Gastrocnemius medialis (tissue), 4 donors: ENCODE measurements at regions not wholly inside any gene's neighbourhood (a gene's known extent, or its start where the extent isn't known, plus 50 kb on each side); places are given as distances from the start of the nearest gene placed in this dataset.

Source experiments
- ATAC-seq, 2 donors: fragments of 150-250 bp; one replicate each; pipeline ENCODE4 v1.9.1; 2016
- DNase-seq, 2 donors: peaks; one replicate each; pipeline ENCODE4 v3.0.0-alpha.2; 2019
- H3K27ac ChIP-seq, 4 donors: fragments of 200-600 bp; sonication (generic); 1 replicate in 1 of 4; 2 replicates in 3 of 4; pipeline ENCODE4 v1.5.1; 2016 to 2018; ENCODE audit warnings: mild to moderate bottlenecking in 2 of 4, moderate library complexity in 1 of 4
- H3K27me3 ChIP-seq, 3 donors: fragments of 200-600 bp; sonication (generic) in 2 of 3; 1 replicate in 1 of 3; 2 replicates in 2 of 3; pipeline versions ENCODE4 v1.5.1 to v1.6.0; 2016 to 2019; ENCODE audit warnings: mild to moderate bottlenecking in 1 of 3, moderate library complexity in 1 of 3
- H3K36me3 ChIP-seq, 2 donors: fragments of 200-600 bp; sonication (generic) in 1 of 2; one replicate each; pipeline ENCODE4 v1.5.1; 2017 to 2018
- H3K4me1 ChIP-seq, 2 donors: fragments of 200-600 bp; sonication (generic) in 1 of 2; one replicate each; pipeline ENCODE4 v1.5.1; 2016 to 2017; ENCODE audit warnings: mild to moderate bottlenecking in 2 of 2
- H3K4me3 ChIP-seq, 4 donors: fragments of 200-600 bp; sonication (generic) in 3 of 4; 1 replicate in 1 of 4; 2 replicates in 3 of 4; pipeline ENCODE4 v1.5.1; 2016 to 2019; ENCODE audit warnings: mild to moderate bottlenecking in 2 of 4
- H3K9me3 ChIP-seq, 3 donors: fragments of 200-600 bp; sonication (generic) in 2 of 3; 1 replicate in 1 of 3; 2 replicates in 2 of 3; pipeline ENCODE4 v1.5.1; 2016 to 2019
- POLR2A ChIP-seq, 2 donors: fragments of 450-650 bp; IDR thresholded peaks; one replicate each; pipeline ENCODE4 v1.6.1; 2017; ENCODE audit warnings: antibody characterized with exemption in 2 of 2, mild to moderate bottlenecking in 2 of 2, moderate library complexity in 2 of 2
- in situ Hi-C, 4 donors: fragments of 200-750 bp; cut with MboI; loops; one replicate each; pipeline versions ENCODE4 v1.15.0 to v1.8.0; 2017; ENCODE audit warnings: low sequenced_read_pairs in 4 of 4
- intact Hi-C: fragments of 100-400 bp; cut with DNase I; formaldehyde crosslinking; loops from one replicate; pipeline ENCODE4 v1.15.1; 2023; ENCODE audit warnings: low total_unique reads
- TF ChIP-seq, protein P1 (sequence below), 5 experiments: fragments of 450-650 bp in 3 of 5; fragments of 200-600 bp in 2 of 5; sonication (generic) in 2 of 5; IDR thresholded peaks in 4 of 5; conservative IDR thresholded peaks in 1 of 5; 1 replicate in 4 of 5; 2 replicates in 1 of 5; pipeline ENCODE4 v1.5.1; 2016 to 2019; ENCODE audit warnings: antibody characterized with exemption in 5 of 5, mild to moderate bottlenecking in 3 of 5, moderate library complexity in 3 of 5

DNA sequence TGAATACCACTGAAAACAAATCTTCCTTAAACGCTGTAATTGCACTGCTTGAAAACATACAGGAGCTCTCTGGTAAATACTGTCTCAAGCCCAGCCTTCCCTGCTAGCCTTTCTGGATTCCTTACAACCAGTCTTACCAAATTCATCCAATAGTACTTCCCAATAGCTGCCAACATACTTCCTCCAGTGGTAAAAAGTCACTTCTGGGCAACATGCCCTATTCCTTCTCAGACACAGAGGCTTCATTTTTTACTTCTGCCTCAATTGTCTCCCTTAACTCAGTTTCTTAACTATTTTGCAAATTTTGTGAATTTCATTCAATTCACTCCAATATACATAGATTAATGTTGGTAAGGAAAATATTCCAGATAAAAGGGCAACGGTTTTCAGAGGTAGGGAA lies 166.3 kb downstream of the TBX15 start:
- ATAC-seq (peak in 1 of 2 donors; percentile 18), DNase-seq (no peak)
- H3K36me3 ChIP-seq = no peaks in the 10 kb centered on the region
- no peak overlapping the region for H3K4me3 ChIP-seq
- no peak for TF ChIP-seq POLR2A (IDR thresholded peaks at IDR 0.05)
- TF ChIP-seq, protein P1, sequence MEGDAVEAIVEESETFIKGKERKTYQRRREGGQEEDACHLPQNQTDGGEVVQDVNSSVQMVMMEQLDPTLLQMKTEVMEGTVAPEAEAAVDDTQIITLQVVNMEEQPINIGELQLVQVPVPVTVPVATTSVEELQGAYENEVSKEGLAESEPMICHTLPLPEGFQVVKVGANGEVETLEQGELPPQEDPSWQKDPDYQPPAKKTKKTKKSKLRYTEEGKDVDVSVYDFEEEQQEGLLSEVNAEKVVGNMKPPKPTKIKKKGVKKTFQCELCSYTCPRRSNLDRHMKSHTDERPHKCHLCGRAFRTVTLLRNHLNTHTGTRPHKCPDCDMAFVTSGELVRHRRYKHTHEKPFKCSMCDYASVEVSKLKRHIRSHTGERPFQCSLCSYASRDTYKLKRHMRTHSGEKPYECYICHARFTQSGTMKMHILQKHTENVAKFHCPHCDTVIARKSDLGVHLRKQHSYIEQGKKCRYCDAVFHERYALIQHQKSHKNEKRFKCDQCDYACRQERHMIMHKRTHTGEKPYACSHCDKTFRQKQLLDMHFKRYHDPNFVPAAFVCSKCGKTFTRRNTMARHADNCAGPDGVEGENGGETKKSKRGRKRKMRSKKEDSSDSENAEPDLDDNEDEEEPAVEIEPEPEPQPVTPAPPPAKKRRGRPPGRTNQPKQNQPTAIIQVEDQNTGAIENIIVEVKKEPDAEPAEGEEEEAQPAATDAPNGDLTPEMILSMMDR (IDR thresholded peaks at IDR 0.05 in 4 of 5, conservative IDR thresholded peaks at IDR 0.05 in 1 of 5) = no peak
- no peaks in the 10 kb centered on the region for H3K27me3 ChIP-seq
- no peaks in the 10 kb centered on the region for H3K9me3 ChIP-seq
- intact Hi-C loops = no loop called here
- in situ Hi-C loops = no loop called here
- H3K27ac ChIP-seq = no peak overlapping the region
- H3K4me1 ChIP-seq = no peaks in the 10 kb centered on the region

- H3K27ac ChIP-seq = no peak overlapping the region
- TF ChIP-seq POLR2A (IDR thresholded peaks at IDR 0.05) = no peak
- TF ChIP-seq, protein P1 (IDR thresholded peaks at IDR 0.05 in 4 of 5, conservative IDR thresholded peaks at IDR 0.05 in 1 of 5) = no peak
- H3K4me3 ChIP-seq = no peak overlapping the region
- peak in 1 of 2 donors; percentile 29 for ATAC-seq
- no peaks in the 10 kb centered on the region for H3K9me3 ChIP-seq
- DNase-seq = no peak
- in situ Hi-C loops (no loop called here), intact Hi-C loops (no loop called here)
- H3K4me1 ChIP-seq = no peaks in the 10 kb centered on the region
- H3K36me3 ChIP-seq = no peaks in the 10 kb centered on the region
- no peaks in the 10 kb centered on the region for H3K27me3 ChIP-seq
These were observed 167.3 kb downstream of the TBX15 start for GRCh38 chr1:118820864-118821263.

GRCh38 chr1:118815909-118816308 lies 172.2 kb downstream of the TBX15 start:
- Histone ChIP-seq H3K36me3 (no peaks in the 10 kb centered on the region), H3K9me3 (no peaks in the 10 kb centered on the region), H3K27me3 (no peaks in the 10 kb centered on the region), H3K27ac (no peak overlapping the region), H3K4me1 (no peaks in the 10 kb centered on the region), H3K4me3 (no peak overlapping the region)
- no peak for DNase-seq
- intact Hi-C loops (no loop called here), in situ Hi-C loops (no loop called here)
- TF ChIP-seq, protein P1 (IDR thresholded peaks at IDR 0.05 in 4 of 5, conservative IDR thresholded peaks at IDR 0.05 in 1 of 5) = no peak
- no peak for TF ChIP-seq POLR2A (IDR thresholded peaks at IDR 0.05)
- ATAC-seq = no peak

DNA sequence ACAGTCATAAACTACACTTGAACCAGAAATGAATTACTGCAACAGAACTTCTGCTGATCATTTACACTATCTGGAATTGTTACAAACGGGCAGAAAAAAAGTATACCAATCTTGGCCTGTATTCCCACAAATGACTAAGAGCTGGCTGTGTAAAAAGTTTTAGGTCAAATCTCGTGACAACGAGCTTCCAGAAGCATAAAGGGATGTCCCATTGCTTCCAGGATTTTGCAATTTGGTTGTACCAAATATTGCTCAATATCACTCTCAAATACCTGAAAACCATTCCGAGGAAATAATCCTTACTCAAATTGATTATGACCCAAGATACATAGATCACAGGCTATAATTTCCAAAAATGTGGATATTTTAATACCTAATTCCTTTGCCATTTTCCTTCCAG lies 175.6 kb downstream of the TBX15 start:
- no peaks in the 10 kb centered on the region for H3K9me3 ChIP-seq
- no peak overlapping the region for H3K27ac ChIP-seq
- in situ Hi-C loops = no loop called here
- intact Hi-C loops = no loop called here
- H3K36me3 ChIP-seq = no peaks in the 10 kb centered on the region
- H3K4me3 ChIP-seq = no peak overlapping the region
- no peaks in the 10 kb centered on the region for H3K27me3 ChIP-seq
- no peaks in the 10 kb centered on the region for H3K4me1 ChIP-seq
- no peak for TF ChIP-seq POLR2A (IDR thresholded peaks at IDR 0.05)
- TF ChIP-seq, protein P1 (IDR thresholded peaks at IDR 0.05 in 4 of 5, conservative IDR thresholded peaks at IDR 0.05 in 1 of 5) = no peak
- no peak for ATAC-seq
- no peak for DNase-seq

GRCh38 chr1:118811156-118811555 lies 177.0 kb downstream of the TBX15 start:
- H3K27me3 ChIP-seq = no peaks in the 10 kb centered on the region
- no peak for DNase-seq
- TF ChIP-seq, protein P1 (IDR thresholded peaks at IDR 0.05 in 4 of 5, conservative IDR thresholded peaks at IDR 0.05 in 1 of 5) = no peak
- no peak for TF ChIP-seq POLR2A (IDR thresholded peaks at IDR 0.05)
- no peak overlapping the region for H3K27ac ChIP-seq
- no peak overlapping the region for H3K4me3 ChIP-seq
- no peaks in the 10 kb centered on the region for H3K4me1 ChIP-seq
- intact Hi-C loops = no loop called here
- no peak for ATAC-seq
- H3K9me3 ChIP-seq = no peaks in the 10 kb centered on the region
- in situ Hi-C loops = no loop called here
- no peaks in the 10 kb centered on the region for H3K36me3 ChIP-seq
